ENCODE measurements at regions not wholly inside any gene's neighbourhood (a gene's known extent, or its start where the extent isn't known, plus 50 kb on each side); places are given as distances from the start of the nearest gene placed in this dataset.

GRCh38 chr1:91575909-91576519, 75.4 kb downstream of the CDC7 start:
- no peak for DNase-seq

DNA sequence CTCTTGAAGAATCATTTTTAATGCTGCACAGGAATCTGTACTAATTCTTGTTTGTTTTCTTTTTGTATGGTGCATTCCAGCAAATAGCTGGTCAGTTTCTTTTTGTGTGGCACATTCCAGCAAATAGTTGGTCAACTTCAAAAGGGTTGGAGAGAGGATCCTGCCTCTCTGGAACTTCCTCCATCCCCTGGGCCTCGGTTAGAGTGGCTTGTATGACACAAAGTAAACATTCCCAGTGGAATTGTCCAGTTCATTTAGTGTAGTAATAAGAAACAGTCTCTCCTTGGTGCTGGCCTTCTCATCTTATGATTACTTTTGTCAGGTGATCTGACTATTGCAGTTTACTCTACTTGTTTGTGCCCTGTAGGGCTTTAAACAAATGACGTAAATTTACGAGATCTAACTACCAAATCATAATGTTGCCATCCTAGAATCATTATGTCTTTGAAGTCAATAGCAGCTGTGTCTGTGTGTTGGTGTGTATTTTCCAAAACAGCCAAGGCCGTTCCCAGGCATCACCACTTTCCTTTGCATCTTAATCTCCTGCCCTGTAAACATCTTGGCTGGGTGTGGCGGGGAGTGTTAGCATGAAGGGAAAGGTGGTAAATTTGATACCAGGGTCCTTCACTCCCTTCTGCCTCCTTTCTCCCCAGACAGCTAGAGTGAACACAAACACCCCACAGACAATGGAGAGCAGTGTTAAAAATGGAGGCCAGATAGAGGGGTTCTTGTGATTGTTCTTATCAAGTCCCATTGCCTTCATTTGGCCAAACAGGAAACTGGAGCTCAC, 77.9 kb downstream of the CDC7 start:
- no peak for DNase-seq

- no peak for DNase-seq
These were observed 79.1 kb downstream of the CDC7 start for GRCh38 chr1:91579658-91580228.

DNA sequence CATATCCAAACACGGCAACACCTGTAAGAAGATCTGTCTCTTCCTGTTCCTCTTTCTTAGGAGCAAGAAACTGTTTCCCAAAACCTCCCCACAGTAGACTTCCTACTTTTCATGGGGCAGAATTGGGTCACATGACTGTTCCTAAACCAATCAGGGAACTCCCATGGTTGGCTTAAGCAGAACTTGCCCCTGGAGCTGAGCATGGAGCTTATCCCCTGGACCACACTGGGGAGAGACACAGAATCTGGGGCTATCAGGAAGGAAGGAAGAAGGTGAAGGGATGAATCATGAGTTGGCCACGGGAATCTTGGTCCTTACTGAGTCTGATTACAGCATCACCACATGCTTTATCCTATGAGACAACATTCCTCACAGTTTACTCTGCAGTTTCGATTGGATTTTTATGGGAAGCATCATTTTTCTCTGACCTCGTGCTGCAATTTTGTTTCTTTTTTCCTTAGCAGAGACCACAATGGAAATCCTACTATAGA, 81.8 kb downstream of the CDC7 start:
- no peak for DNase-seq

- DNase-seq = no peak
These were observed 82.7 kb downstream of the CDC7 start for GRCh38 chr1:91583326-91583755.

- DNase-seq = no peak
These were observed 83.7 kb downstream of the CDC7 start for GRCh38 chr1:91584309-91584708.

- no peak for DNase-seq
These were observed 84.2 kb downstream of the CDC7 start for GRCh38 chr1:91584878-91585277.

- DNase-seq = no peak
These were observed 84.9 kb downstream of the CDC7 start for GRCh38 chr1:91585502-91585901.

GRCh38 chr1:91585982-91586381, 85.3 kb downstream of the CDC7 start:
- no peak for DNase-seq

DNA sequence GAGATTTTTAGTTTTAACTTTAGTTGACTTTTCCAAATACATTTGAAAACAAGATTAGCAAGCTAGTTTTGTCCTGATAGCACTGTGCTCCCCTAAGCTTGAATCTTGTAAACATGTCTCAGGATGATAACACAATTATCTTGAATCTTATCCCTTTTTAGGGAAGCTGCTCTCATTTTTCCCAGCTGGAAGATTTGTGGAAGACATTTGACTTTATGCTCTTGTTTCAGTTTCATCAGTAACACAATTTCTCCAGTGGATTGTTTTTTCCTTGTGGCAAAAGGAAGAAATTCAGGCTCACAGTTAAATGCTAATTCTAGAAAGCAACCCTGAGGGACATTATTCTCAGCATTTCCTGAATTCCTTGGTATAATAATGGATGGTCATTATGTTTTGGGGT, 88.8 kb downstream of the CDC7 start:
- DNase-seq = no peak

DNA sequence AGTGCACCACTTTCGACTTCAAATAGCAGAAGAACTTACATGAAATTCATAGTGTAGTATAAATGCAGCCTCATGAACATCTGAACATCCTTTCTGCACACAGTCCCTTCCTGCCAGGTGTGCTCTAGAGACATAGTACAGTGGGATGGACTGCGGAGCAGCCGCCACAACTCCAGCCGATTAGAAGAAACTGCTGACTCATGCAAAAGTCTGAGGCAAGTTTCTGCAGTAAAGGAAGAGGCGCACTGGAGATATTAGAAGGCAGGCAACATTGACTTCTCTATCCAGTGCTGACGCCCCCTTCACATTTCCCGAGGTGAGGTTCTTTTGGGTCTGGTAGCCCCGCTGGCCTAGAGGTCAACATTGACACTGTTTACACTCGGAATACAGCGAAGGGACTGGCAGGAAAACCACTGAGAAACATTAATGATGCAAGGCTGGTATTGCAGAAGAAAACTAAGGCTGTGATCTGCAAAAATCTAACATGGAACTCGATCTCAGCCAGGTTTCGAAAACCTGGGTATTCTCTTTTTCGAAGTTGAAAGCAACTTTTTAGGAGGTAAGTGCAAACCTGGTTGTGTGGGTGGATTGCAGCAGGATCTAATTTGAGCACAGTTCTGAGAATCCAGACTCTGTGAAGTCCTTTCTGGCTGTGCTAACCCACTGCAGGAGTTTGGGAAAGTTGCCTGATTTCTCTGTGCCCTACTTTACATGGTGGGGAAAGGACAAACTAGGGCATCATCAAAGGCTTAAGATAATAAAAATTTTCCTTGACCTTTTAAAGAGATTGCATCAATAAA, 90.7 kb downstream of the CDC7 start:
- no peak for DNase-seq

DNA sequence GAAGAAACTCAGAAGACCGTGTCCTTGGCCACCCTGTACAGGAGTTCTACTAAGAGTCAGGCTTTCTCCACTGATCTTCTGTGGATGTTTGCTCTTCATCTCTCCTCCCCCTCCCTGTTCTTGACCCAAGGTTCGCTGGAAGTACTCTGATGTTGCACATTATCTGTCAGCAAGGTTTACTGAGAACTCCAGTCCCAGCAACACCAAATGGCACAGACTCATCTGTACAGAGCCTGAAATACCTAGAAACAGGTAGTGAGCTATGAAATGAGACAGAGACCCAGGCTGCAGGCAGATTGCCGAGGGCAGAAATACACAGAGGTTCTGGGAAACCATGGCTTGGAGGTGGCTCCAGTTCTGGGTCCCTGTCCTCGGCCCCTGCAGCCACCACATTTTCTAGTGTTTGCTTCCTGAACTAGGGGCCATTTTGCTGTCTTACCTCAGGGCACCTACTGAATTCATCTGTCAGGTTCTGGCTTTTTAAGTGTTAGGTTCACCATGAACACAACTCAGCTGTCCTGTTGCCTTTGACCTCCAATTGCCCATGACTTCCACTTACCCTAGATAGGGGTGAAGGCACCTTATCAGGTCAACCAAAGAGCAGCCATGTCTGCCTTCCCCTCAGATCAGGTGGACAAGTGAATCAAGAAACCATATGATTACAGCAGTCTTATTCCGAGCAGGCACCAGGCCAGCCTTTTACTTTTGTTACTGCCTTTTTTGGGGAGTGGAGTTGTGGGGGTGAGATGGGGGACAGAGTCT, 92.2 kb downstream of the CDC7 start:
- no peak for DNase-seq

DNA sequence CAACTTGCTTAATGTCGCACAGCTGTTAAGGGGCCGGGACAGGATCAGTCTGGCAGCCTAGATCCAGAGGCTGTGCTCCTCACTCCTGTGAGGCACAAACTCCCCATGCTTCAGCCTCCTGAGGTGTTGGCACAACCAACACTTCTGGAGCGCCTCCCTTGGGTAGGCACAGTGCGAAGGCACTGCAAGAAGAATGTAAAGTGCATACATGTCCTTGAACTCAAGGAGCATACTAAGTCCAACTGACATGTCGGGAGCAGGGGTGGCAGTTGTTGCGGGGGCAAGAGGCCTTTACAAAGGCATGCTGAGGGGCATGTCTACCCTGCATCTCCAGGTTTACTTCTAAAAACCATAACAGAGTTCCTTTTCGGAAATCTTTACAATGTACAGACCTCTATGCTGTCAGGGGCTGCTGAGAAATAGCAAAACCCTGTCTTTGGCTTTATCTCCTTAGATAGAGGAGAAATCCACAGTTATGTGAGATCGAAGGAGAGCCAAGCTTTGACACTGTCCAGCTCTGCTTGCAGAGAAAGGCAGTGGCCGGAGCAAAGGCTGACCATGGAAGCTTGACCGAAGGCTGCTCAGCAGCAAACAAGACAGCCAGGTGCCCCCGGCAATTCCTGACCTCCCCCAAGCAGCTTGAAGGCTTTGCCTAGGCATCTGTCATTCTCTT, 93.9 kb downstream of the CDC7 start:
- DNase-seq = no peak

DNA sequence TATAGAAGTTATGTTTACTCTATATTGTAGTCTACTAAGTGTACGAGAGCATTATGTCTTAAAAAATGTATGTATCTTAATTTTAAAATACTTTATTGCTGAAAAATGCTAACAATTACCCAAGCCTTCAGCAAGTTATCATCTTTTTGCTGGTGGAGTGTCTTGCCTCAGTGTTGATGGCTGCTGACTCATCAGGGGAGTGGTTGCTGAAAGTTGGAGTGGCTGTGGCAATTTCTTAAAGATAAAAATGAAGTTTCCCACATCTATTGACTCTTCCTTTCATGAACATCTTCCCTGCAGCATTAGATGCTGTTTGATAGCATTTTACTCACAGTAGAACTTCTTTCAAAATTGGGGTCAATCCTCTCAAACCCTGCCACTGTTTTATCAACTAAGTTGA, 95.8 kb downstream of the CDC7 start:
- no peak for DNase-seq

DNA sequence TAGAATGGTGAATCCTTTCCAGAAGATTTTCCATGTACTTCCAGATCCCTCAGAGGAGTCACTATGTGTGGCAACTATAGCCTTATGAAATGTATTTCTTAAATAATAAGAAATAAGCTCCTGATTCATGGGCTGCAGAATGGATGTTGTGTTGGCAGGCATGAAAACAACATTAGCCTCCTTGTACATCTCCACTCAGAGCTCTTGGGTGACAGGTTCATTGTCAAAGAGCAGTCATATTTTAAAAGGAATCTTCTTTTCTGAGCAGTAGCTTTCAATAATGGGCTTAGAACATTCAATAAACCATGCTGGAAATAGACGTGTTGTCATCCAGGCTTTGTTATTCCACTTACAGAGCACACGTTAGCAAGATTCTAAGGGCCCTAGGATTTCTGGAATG, 96.6 kb downstream of the CDC7 start:
- no peak for DNase-seq

DNA sequence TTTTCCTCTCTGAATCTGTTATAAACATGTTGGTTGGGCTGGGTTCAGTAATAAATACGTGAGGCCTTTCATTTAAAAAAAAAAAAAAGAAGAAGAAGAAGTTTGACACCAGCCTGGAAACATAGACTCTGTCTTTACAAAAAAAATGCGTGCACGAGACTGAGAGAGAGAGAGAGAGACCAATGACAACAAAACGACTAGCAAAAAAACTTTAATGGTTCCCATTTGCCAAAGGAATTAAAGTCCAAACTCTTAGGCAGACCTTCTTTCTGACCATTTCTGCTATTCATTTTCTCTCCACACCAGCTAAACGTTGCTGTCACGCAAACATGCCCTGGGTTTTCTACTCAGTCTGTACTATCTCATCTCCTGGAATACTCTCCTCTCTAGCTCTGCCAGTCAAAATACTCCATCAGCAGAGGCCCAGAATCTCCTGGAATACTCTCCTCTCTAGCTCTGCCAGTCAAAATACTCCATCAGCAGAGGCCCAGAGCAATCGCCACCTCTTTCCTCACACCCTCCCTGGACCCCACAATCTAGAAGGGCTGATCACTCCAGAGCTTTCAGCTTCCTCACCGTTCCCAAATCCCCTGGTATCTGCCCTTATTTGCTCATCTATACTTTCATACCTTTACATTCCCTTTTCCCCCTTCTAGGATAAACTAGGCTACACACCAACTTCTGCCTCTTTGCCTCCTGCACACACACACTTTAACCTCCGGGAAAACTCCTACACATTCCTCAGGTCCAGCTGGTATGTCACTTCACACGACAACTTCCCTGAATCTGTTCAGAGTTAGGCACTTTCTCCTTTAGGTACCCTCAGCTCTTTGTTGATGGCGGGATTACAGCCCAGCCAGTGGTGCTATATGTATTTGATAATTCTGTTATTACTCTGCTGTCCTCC, 100.0 kb downstream of the CDC7 start:
- DNase-seq = no peak

DNA sequence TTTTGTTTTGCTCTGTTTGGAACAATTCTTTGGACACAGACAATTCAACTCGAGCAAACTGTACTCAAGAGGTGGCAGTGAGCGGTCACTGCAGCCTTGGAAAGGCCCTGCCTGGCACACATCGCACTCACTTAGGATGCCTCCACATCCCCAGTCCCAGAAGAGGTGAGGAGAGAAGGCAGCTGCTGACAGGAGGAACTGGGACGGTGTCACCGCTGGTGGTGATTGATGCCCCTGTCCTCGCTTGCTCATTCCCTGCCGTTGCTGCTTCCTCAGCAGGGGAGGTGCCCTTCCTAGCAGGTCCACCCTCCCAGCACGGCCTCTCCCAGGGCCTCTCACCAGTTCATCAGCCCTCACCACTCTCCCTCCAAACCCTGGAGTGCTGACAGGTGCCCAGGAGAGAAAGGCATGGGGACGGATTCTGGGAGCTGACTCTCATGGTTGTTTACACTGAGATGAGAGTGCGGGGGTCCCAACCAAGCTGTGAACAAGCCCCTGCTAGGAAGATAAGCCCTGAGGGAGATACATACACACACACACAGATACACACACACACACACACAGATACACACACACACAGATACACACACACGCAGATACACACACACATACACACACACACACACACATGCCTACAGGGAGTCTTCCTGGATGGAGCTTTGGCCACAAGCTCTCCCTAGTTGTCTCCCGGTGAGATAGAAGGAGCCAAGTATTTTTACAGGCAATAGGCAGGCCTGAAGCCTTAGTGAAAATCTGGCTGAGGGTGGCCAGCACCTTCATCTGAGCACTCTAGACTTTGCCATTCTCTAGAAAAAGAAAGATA, 101.1 kb downstream of the CDC7 start:
- no peak for DNase-seq

GRCh38 chr1:91603409-91603808, 102.8 kb downstream of the CDC7 start:
- DNase-seq = no peak

DNA sequence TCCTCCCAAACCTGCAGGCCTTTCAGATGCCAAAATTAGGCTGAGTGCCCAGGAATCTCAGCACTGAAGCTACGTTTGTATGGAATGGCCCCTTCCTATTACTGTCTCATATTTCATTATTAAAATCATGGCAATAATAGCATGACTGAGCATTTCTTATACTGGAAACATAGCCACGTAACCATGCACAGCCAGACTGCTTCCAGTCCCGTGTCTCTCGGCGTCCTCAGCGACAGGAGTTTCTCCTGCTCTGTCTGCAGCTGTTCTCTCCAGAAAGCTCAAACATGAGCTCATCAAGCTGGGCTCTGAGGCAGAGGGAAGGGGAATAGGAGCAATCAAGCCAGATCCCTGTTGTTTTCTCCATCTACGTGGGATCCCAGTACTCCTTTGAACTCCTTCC, 104.0 kb downstream of the CDC7 start:
- no peak for DNase-seq

GRCh38 chr1:91605566-91605965, 104.9 kb downstream of the CDC7 start:
- DNase-seq = no peak
